H1 (cell line): ENCODE measurements at regions not wholly inside any gene's neighbourhood (a gene's known extent, or its start where the extent isn't known, plus 50 kb on each side); places are given as distances from the start of the nearest gene placed in this dataset.

Experiments used
- CTCF ChIA-PET: fragments of 300-600 bp; sonication (Branson Sonifier 250); formaldehyde crosslinking; loops from one replicate; lab custom pipeline; 2021; ENCODE audit not compliant: partially characterized antibody; lab: Charles Lee
- POLR2A ChIA-PET: fragments of 300-600 bp; sonication (Branson Sonifier 250); formaldehyde crosslinking; loops from one replicate; lab custom pipeline; 2021; ENCODE audit warnings: inconsistent platforms; ENCODE audit not compliant: partially characterized antibody; lab: Charles Lee
- DNase-seq, 2 experiments: peaks; one replicate each; pipeline versions ENCODE4 v3.0.0 to v3.0.0-alpha.2; 2010 to 2022; ENCODE audit warnings: low spot score in 2 of 2, low read depth in 1 of 2, mixed read lengths in 1 of 2
- FAIRE-seq: peaks from 2 replicates; lab custom pipeline; 2011; peaks lifted over from hg19 to GRCh38; lab: Jason Lieb, UNC
- H2AFZ ChIP-seq: 2 replicates; pipeline ENCODE4 v1.8.1; 2012; ENCODE audit warnings: low read length, inconsistent platforms
- H2AK5ac ChIP-seq: 2 replicates; pipeline ENCODE4 v1.6.1; 2013; ENCODE audit warnings: low read depth, low read length
- H2BK120ac ChIP-seq: replicated peaks from 2 replicates; pipeline ENCODE3; 2013; ENCODE audit warnings: low read depth, low read length, inconsistent platforms
- H2BK12ac ChIP-seq: 2 replicates; pipeline ENCODE4 v1.6.1; 2013; ENCODE audit warnings: low read depth, low read length
- H2BK15ac ChIP-seq: 2 replicates; pipeline ENCODE4 v1.6.1; 2013; ENCODE audit warnings: low read length
- H2BK20ac ChIP-seq: 2 replicates; pipeline ENCODE4 v1.6.1; 2013; ENCODE audit warnings: low read length
- H2BK5ac ChIP-seq: 2 replicates; pipeline ENCODE4 v1.6.1; 2013; ENCODE audit warnings: low read depth, low read length
- H3K14ac ChIP-seq: 2 replicates; pipeline ENCODE4 v1.6.1; 2013; ENCODE audit warnings: inconsistent platforms; ENCODE audit not compliant: insufficient read length
- H3K18ac ChIP-seq: 2 replicates; pipeline ENCODE4 v1.6.1; 2013; ENCODE audit warnings: low read length; ENCODE audit errors: extremely low read depth
- H3K23ac ChIP-seq: 2 replicates; pipeline ENCODE4 v1.6.1; 2013; ENCODE audit warnings: inconsistent platforms; ENCODE audit not compliant: insufficient read length
- H3K23me2 ChIP-seq: 2 replicates; pipeline ENCODE4 v1.6.1; 2013; ENCODE audit warnings: low read depth, low read length
- H3K27ac ChIP-seq: 2 replicates; pipeline ENCODE4 v1.6.1; 2011; ENCODE audit warnings: low read depth, low read length, inconsistent platforms
- H3K27me3 ChIP-seq, 4 experiments: replicated peaks in 1 of 4; 1 replicate in 1 of 4; 2 replicates in 3 of 4; pipeline versions ENCODE4 v1.6.1 to v1.8.1; 2011 to 2013; ENCODE audit warnings: low read length in 3 of 4, mild to moderate bottlenecking in 3 of 4, inconsistent platforms in 2 of 4, mixed read lengths in 2 of 4, moderate library complexity in 1 of 4; ENCODE audit not compliant: control insufficient read depth in 3 of 4, insufficient read depth in 3 of 4; ENCODE audit errors: extremely low read depth in 1 of 4
- H3K36me3 ChIP-seq, 4 experiments: 2 replicates each; pipeline versions ENCODE4 v1.6.1 to v1.8.1; 2011 to 2013; ENCODE audit warnings: mild to moderate bottlenecking in 4 of 4, low read length in 3 of 4, moderate library complexity in 2 of 4, control low read depth in 1 of 4, inconsistent platforms in 1 of 4; ENCODE audit not compliant: insufficient read depth in 4 of 4, control insufficient read depth in 2 of 4
- H3K4ac ChIP-seq: replicated peaks from 2 replicates; pipeline ENCODE3; 2013; ENCODE audit warnings: low read length, low read depth, mixed read lengths, inconsistent platforms; ENCODE audit not compliant: insufficient read length
- H3K4me1 ChIP-seq, 4 experiments: replicated peaks in 1 of 4; 1 replicate in 1 of 4; 2 replicates in 3 of 4; pipeline versions ENCODE4 v1.6.1 to v1.8.1; 2011 to 2013; ENCODE audit warnings: low read length in 3 of 4, inconsistent platforms in 2 of 4, mixed read lengths in 1 of 4; ENCODE audit not compliant: insufficient read depth in 4 of 4, control insufficient read depth in 3 of 4
- H3K4me2 ChIP-seq, 2 experiments: 2 replicates each; pipeline versions ENCODE4 v1.6.1 to v1.8.1; 2011 to 2013; ENCODE audit warnings: low read depth in 2 of 2, low read length in 2 of 2, control low read depth in 1 of 2, inconsistent platforms in 1 of 2, mild to moderate bottlenecking in 1 of 2; ENCODE audit not compliant: insufficient read depth in 1 of 2
- H3K4me3 ChIP-seq, 4 experiments: fragments of 200-600, 300-600 bp in 1 of 4; sonication (generic), shearing (Covaris generic), sonication (Bioruptor Twin) in 1 of 4; 2 replicates each; pipeline versions ENCODE4 v1.5.1 to v1.8.1; 2011 to 2016; ENCODE audit warnings: low read length in 4 of 4, low read depth in 3 of 4, control low read depth in 2 of 4, inconsistent platforms in 2 of 4, mild to moderate bottlenecking in 2 of 4, mixed read lengths in 1 of 4, moderate library complexity in 1 of 4; ENCODE audit not compliant: insufficient read depth in 2 of 4; ENCODE audit errors: extremely low read depth in 1 of 4
- H3K56ac ChIP-seq: replicated peaks from 2 replicates; pipeline ENCODE3; 2013; ENCODE audit warnings: low read depth, mild to moderate bottlenecking, mixed read lengths, low read length, inconsistent platforms; ENCODE audit not compliant: insufficient read length
- H3K79me1 ChIP-seq: 2 replicates; pipeline ENCODE4 v1.6.1; 2013; ENCODE audit warnings: low read depth, low read length, control low read depth
- H3K79me2 ChIP-seq, 2 experiments: 2 replicates each; pipeline versions ENCODE4 v1.6.1 to v1.8.1; 2012 to 2013; ENCODE audit warnings: low read length in 2 of 2, mild to moderate bottlenecking in 2 of 2, inconsistent platforms in 1 of 2; ENCODE audit not compliant: insufficient read depth in 2 of 2, control insufficient read depth in 1 of 2
- H3K9ac ChIP-seq, 4 experiments: replicated peaks in 1 of 4; 1 replicate in 1 of 4; 2 replicates in 3 of 4; pipeline versions ENCODE4 v1.6.1 to v1.8.1; 2011 to 2013; ENCODE audit warnings: low read depth in 3 of 4, low read length in 3 of 4, control low read depth in 2 of 4, mild to moderate bottlenecking in 2 of 4, moderate library complexity in 2 of 4, inconsistent platforms in 1 of 4; ENCODE audit errors: extremely low read depth in 1 of 4
- H3K9me3 ChIP-seq, 2 experiments: 2 replicates each; pipeline versions ENCODE4 v1.6.1 to v1.8.1; 2012 to 2013; ENCODE audit warnings: mild to moderate bottlenecking in 2 of 2, moderate library complexity in 2 of 2, control low read depth in 1 of 2, inconsistent platforms in 1 of 2, low read depth in 1 of 2, low read length in 1 of 2, mixed read lengths in 1 of 2; ENCODE audit not compliant: insufficient read depth in 2 of 2
- H4K20me1 ChIP-seq, 2 experiments: replicated peaks in 1 of 2; 2 replicates each; pipeline versions ENCODE3 to v1.8.1; 2011 to 2013; ENCODE audit warnings: inconsistent platforms in 2 of 2, low read length in 2 of 2, mild to moderate bottlenecking in 1 of 2; ENCODE audit not compliant: insufficient read depth in 2 of 2, control insufficient read depth in 1 of 2
- H4K5ac ChIP-seq: 2 replicates; pipeline ENCODE4 v1.6.1; 2013; ENCODE audit warnings: low read length, low read depth, mixed read lengths, inconsistent platforms; ENCODE audit not compliant: insufficient read length
- H4K8ac ChIP-seq: 2 replicates; pipeline ENCODE4 v1.8.0; 2013; ENCODE audit warnings: mild to moderate bottlenecking, moderate library complexity, low read length, inconsistent platforms; ENCODE audit not compliant: insufficient read depth; ENCODE audit errors: extremely low read depth
- H4K91ac ChIP-seq: replicated peaks from 2 replicates; pipeline ENCODE3; 2013; ENCODE audit warnings: low read length, mixed read lengths, inconsistent platforms; ENCODE audit not compliant: insufficient read length
- CEBPB ChIP-seq: IDR thresholded peaks from 2 replicates; pipeline ENCODE4 v1.6.1; 2012; ENCODE audit warnings: low read depth, low read length
- CTBP2 ChIP-seq: IDR thresholded peaks from 2 replicates; pipeline ENCODE4 v1.7.0; 2011; ENCODE audit warnings: borderline replicate concordance, mild to moderate bottlenecking, moderate library complexity, mixed read lengths, low read length; ENCODE audit not compliant: insufficient read depth, insufficient read length
- EGR1 ChIP-seq: IDR thresholded peaks from 2 replicates; pipeline ENCODE4 v1.6.1; 2011; ENCODE audit warnings: low read depth, low read length, borderline replicate concordance
- HDAC2 ChIP-seq, 2 experiments: fragments of 300-600 bp in 1 of 2; sonication (generic) in 1 of 2; IDR thresholded peaks; 2 replicates each; pipeline ENCODE4 v1.6.1; 2011 to 2012; ENCODE audit warnings: low read depth in 2 of 2, low read length in 2 of 2, mild to moderate bottlenecking in 2 of 2, moderate library complexity in 2 of 2, borderline replicate concordance in 1 of 2, inconsistent platforms in 1 of 2
- HDAC6 ChIP-seq: IDR thresholded peaks from one replicate; pipeline ENCODE4 v1.7.1; 2012; ENCODE audit warnings: low read depth, mild to moderate bottlenecking, inconsistent platforms, low read length, moderate library complexity
- JUND ChIP-seq: IDR thresholded peaks from 2 replicates; pipeline ENCODE4 v1.6.1; 2011; ENCODE audit warnings: mild to moderate bottlenecking, improper control_type of control experiment, low read length
- NANOG ChIP-seq: IDR thresholded peaks from 2 replicates; pipeline ENCODE4 v1.6.1; 2011; ENCODE audit warnings: low read length, low read depth, mild to moderate bottlenecking, inconsistent platforms; ENCODE audit not compliant: insufficient read depth, poor library complexity, severe bottlenecking
- POLR2AphosphoS5 ChIP-seq: IDR thresholded peaks from 2 replicates; pipeline ENCODE4 v1.6.1; 2011; ENCODE audit warnings: low read depth, low read length
- RAD21 ChIP-seq, 2 experiments: IDR thresholded peaks in 1 of 2; conservative IDR thresholded peaks in 1 of 2; 2 replicates each; pipeline ENCODE4 v1.6.1; 2011; ENCODE audit warnings: low read depth in 2 of 2, low read length in 2 of 2, improper control_type of control experiment in 1 of 2, inconsistent platforms in 1 of 2, mild to moderate bottlenecking in 1 of 2, moderate library complexity in 1 of 2
- RNF2 ChIP-seq: fragments of 200-900, 300-1000 bp; sonication (generic); IDR thresholded peaks from 2 replicates; pipeline ENCODE4 v1.7.1; 2016; ENCODE audit warnings: borderline replicate concordance, low read depth, mild to moderate bottlenecking, antibody characterized with exemption, low read length; ENCODE audit not compliant: poor library complexity, severe bottlenecking; ENCODE audit errors: missing control alignments
- SP2 ChIP-seq: IDR thresholded peaks from 2 replicates; pipeline ENCODE4 v1.6.1; 2012; ENCODE audit warnings: mild to moderate bottlenecking, low read length, inconsistent platforms
- TCF12 ChIP-seq: IDR thresholded peaks from 2 replicates; pipeline ENCODE4 v1.6.1; 2011; ENCODE audit warnings: low read depth, mild to moderate bottlenecking, low read length
- WGBS, 2 experiments: shearing (Covaris generic) in 1 of 2; methylation state at CpG; one replicate each; pipeline versions ENCODE4 v1.1.6 to v1.1.7; 2013 to 2015; ENCODE audit warnings: low lambda C conversion rate in 2 of 2, mixed read lengths in 2 of 2, inconsistent platforms in 1 of 2, low coverage in 1 of 2, missing lambda C conversion rate in 1 of 2; ENCODE audit not compliant: insufficient replicate concordance in 2 of 2, insufficient coverage in 1 of 2, insufficient read length in 1 of 2; ENCODE audit errors: extremely low coverage in 1 of 2, missing lambda C conversion rate in 1 of 2; 5-methylcytosine and 5-hydroxymethylcytosine counted together

GRCh38 chr1:38730511-38731397 is 128.8 kb downstream of the RRAGC start:
- Histone ChIP-seq H3K4me2 (no peak overlapping the region), H2BK5ac (no peak overlapping the region), H3K23ac (no peak overlapping the region), H2BK12ac (no peak overlapping the region), H3K79me2 (no peaks in the 10 kb centered on the region), H2AK5ac (no peak overlapping the region), H2BK20ac (no peak overlapping the region), H3K56ac (no peak overlapping the region), H3K4me3 (no peak overlapping the region), H3K23me2 (no peaks in the 10 kb centered on the region), H3K27ac (no peak overlapping the region), H3K36me3 (no peaks in the 10 kb centered on the region), H3K9me3 (no peaks in the 10 kb centered on the region), H3K14ac (no peak overlapping the region), H2AFZ (no peak overlapping the region), H4K20me1 (no peaks in the 10 kb centered on the region), H3K79me1 (no peaks in the 10 kb centered on the region), H3K9ac (no peak overlapping the region), H4K5ac (no peak overlapping the region), H2BK15ac (no peak overlapping the region), H3K18ac (no peak overlapping the region), H3K27me3 (peaks cover 0 to 3% (median 0%) of the 10 kb centered on the region in 4 experiments; a peak in 1 of 7 replicates), H3K4me1 (peaks cover 14 to 27% (median 21%) of the 10 kb centered on the region in 4 experiments), H3K4ac (no peak overlapping the region), H4K8ac (no peak overlapping the region), H2BK120ac (no peak overlapping the region), H4K91ac (no peak overlapping the region)
- FAIRE-seq (no peak), DNase-seq (no peak)
- POLR2A ChIA-PET, result no interaction called here
- CTCF ChIA-PET, result interaction anchor here (0.6 kb wide), 1 partner anchor 398 kb away, joined by 4 read pairs; no protein-coding TSS in a partner anchor
- WGBS, 2 experiments, result 92% methylated on average over 6 of the region's 6 CpGs; no CpG with 5 or more reads in 1 of the 2 experiments
- TF ChIP-seq CEBPB (no peak), HDAC2 (IDR thresholded peaks at IDR 0.05; ENCODE audit: borderline replicate concordance in 1 of 2, low read depth in 2 of 2, low read length in 2 of 2) (no peak), NANOG (no peak), CTBP2 (no peak), EGR1 (no peak), RAD21 (IDR thresholded peaks at IDR 0.05 in 1 of 2, conservative IDR thresholded peaks at IDR 0.05 in 1 of 2; ENCODE audit: low read depth in 2 of 2, low read length in 2 of 2) (no peak), HDAC6 (no peak), JUND (no peak), TCF12 (no peak), RNF2 (no peak), POLR2AphosphoS5 (no peak), SP2 (no peak)
